Activated CD4-positive, alpha-beta T cell treated with anti-CD3 and anti-CD28 coated beads, Interleukin-2, amount 10 ng/mL, durations not matched to agents 7 days and 5 days (primary cell): ENCODE measurements at regions not wholly inside any gene's neighbourhood (a gene's known extent, or its start where the extent isn't known, plus 50 kb on each side); places are given as distances from the start of the nearest gene placed in this dataset.
"Not testable (repeated sequence)": the region's sequence is repeated elsewhere in the genome, so short reads cannot be mapped to it uniquely, and the experiment has no call there.

Experiments
- CTCF ChIA-PET: fragments of 350-600 bp; sonication (Branson Sonifier 250); formaldehyde crosslinking; loops from one replicate; lab custom pipeline; 2021; ENCODE audit warnings: antibody characterized with exemption; lab: Charles Lee
- POLR2A ChIA-PET: fragments of 350-600 bp; sonication (Branson Sonifier 250); formaldehyde crosslinking; loops from one replicate; lab custom pipeline; 2021; ENCODE audit warnings: antibody characterized with exemption; lab: Charles Lee
- DNase-seq: peaks from one replicate; pipeline ENCODE4 v3.0.0-alpha.2; 2020
- H3K27ac Mint-ChIP-seq: one replicate; pipeline ENCODE4 v1.8.0; 2021; ENCODE audit warnings: mild to moderate bottlenecking, moderate library complexity, mixed read lengths
- H3K27me3 Mint-ChIP-seq: one replicate; pipeline ENCODE4 v1.8.0; 2021; ENCODE audit warnings: mixed read lengths
- H3K36me3 Mint-ChIP-seq: one replicate; pipeline ENCODE4 v1.8.0; 2021; ENCODE audit warnings: low read depth, mixed read lengths
- H3K4me1 Mint-ChIP-seq: one replicate; pipeline ENCODE4 v1.8.0; 2021; ENCODE audit warnings: mixed read lengths
- H3K4me3 Mint-ChIP-seq: one replicate; pipeline ENCODE4 v1.8.0; 2021; ENCODE audit warnings: mild to moderate bottlenecking, moderate library complexity, mixed read lengths
- H3K9me3 Mint-ChIP-seq: one replicate; pipeline ENCODE4 v1.8.0; 2021; ENCODE audit warnings: mixed read lengths

GRCh38 chr13:44783994-44784707 is 205.1 kb downstream of the NUFIP1 start:
- DNase-seq: no peak
- no peaks in the 10 kb centered on the region for H3K9me3 Mint-ChIP-seq
- CTCF ChIA-PET: interaction anchor here (0.5 kb wide), 2 partner anchors 13 to 202 kb away, joined by 3 to 4 read pairs; no protein-coding TSS in a partner anchor

GRCh38 chr13:44780591-44781280 is 204.6 kb upstream of the TSC22D1 start:
- POLR2A ChIA-PET: no interaction called here
- no peak for DNase-seq
- Mint-ChIP-seq H3K9me3 (no peaks in the 10 kb centered on the region), H3K36me3 (no peaks in the 10 kb centered on the region), H3K4me3 (no peak overlapping the region), H3K27ac (no peak overlapping the region), H3K4me1 (no peaks in the 10 kb centered on the region), H3K27me3 (no peaks in the 10 kb centered on the region)
- CTCF ChIA-PET: no interaction called here

More at GRCh38 chr13:44783994-44784707, 205.1 kb downstream of the NUFIP1 start:
- POLR2A ChIA-PET: no interaction called here
- Mint-ChIP-seq H3K27me3 (peaks cover 2% of the 10 kb centered on the region), H3K27ac (no peak overlapping the region), H3K4me3 (no peak overlapping the region), H3K36me3 (no peaks in the 10 kb centered on the region), H3K4me1 (no peaks in the 10 kb centered on the region)

- no peak for DNase-seq
- ChIA-PET CTCF (no interaction called here), POLR2A (no interaction called here)
- Mint-ChIP-seq H3K4me1 (no peaks in the 10 kb centered on the region), H3K4me3 (no peak overlapping the region), H3K36me3 (no peaks in the 10 kb centered on the region), H3K27ac (no peak overlapping the region), H3K27me3 (peaks cover 2% of the 10 kb centered on the region), H3K9me3 (no peaks in the 10 kb centered on the region)
These were observed 202.8 kb upstream of the TSC22D1 start for GRCh38 chr13:44778761-44779484.

- H3K27ac Mint-ChIP-seq, POLR2A ChIA-PET, H3K4me1 Mint-ChIP-seq, H3K36me3 Mint-ChIP-seq, CTCF ChIA-PET, H3K27me3 Mint-ChIP-seq, H3K9me3 Mint-ChIP-seq, DNase-seq, H3K4me3 Mint-ChIP-seq: not testable (repeated sequence)
These were observed 199.2 kb upstream of the TSC22D1 start for GRCh38 chr13:44775290-44775689.

- ChIA-PET POLR2A (no interaction called here), CTCF (interaction anchor here (0.6 to 2.1 kb wide), 2 partner anchors 10 to 14 kb away, joined by 4 read pairs; no protein-coding TSS in a partner anchor)
- Mint-ChIP-seq H3K36me3 (peaks cover 2% of the 10 kb centered on the region), H3K9me3 (no peaks in the 10 kb centered on the region), H3K4me1 (peaks cover 25% of the 10 kb centered on the region), H3K4me3 (no peak overlapping the region), H3K27me3 (peaks cover 4% of the 10 kb centered on the region), H3K27ac (no peak overlapping the region)
- DNase-seq: no peak
These were observed 194.8 kb upstream of the TSC22D1 start for GRCh38 chr13:44770951-44771350.

GRCh38 chr13:44769686-44770085 is 193.6 kb upstream of the TSC22D1 start:
- Mint-ChIP-seq H3K9me3 (no peaks in the 10 kb centered on the region), H3K4me3 (no peak overlapping the region), H3K4me1 (peaks cover 25% of the 10 kb centered on the region), H3K27me3 (peaks cover 2% of the 10 kb centered on the region), H3K27ac (no peak overlapping the region), H3K36me3 (peaks cover 2% of the 10 kb centered on the region)
- POLR2A ChIA-PET: no interaction called here
- no peak for DNase-seq
- CTCF ChIA-PET: no interaction called here

- Mint-ChIP-seq H3K9me3 (no peaks in the 10 kb centered on the region), H3K27ac (peak overlapping the region; percentile 11), H3K4me3 (no peak overlapping the region), H3K4me1 (peaks cover 25% of the 10 kb centered on the region), H3K27me3 (peaks cover 2% of the 10 kb centered on the region), H3K36me3 (peaks cover 2% of the 10 kb centered on the region)
- no peak for DNase-seq
- ChIA-PET CTCF (no interaction called here), POLR2A (no interaction called here)
These were observed 192.8 kb upstream of the TSC22D1 start for GRCh38 chr13:44768775-44769581.

GRCh38 chr13:44768239-44768638 is 192.1 kb upstream of the TSC22D1 start:
- ChIA-PET CTCF (no interaction called here), POLR2A (no interaction called here)
- Mint-ChIP-seq H3K27me3 (peaks cover under 1% of the 10 kb centered on the region), H3K4me3 (no peak overlapping the region), H3K36me3 (peaks cover 2% of the 10 kb centered on the region), H3K27ac (peak overlapping the region; percentile 1), H3K4me1 (peaks cover 25% of the 10 kb centered on the region), H3K9me3 (no peaks in the 10 kb centered on the region)
- DNase-seq: peak; percentile 49

GRCh38 chr13:44765001-44765471 is 188.9 kb upstream of the TSC22D1 start:
- H3K9me3 Mint-ChIP-seq: peaks cover 3% of the 10 kb centered on the region
- no peaks in the 10 kb centered on the region for H3K27me3 Mint-ChIP-seq
- H3K4me3 Mint-ChIP-seq: no peak overlapping the region
- DNase-seq: no peak
- ChIA-PET CTCF (no interaction called here), POLR2A (no interaction called here)
- H3K36me3 Mint-ChIP-seq: peaks cover 2% of the 10 kb centered on the region
- no peak overlapping the region for H3K27ac Mint-ChIP-seq
- H3K4me1 Mint-ChIP-seq: peaks cover 24% of the 10 kb centered on the region

GRCh38 chr13:44764302-44764692 is 188.2 kb upstream of the TSC22D1 start:
- DNase-seq: no peak
- ChIA-PET CTCF (interaction anchor here (1.5 kb wide), 1 partner anchor 10 kb away, joined by 4 read pairs; no protein-coding TSS in a partner anchor), POLR2A (no interaction called here)
- Mint-ChIP-seq H3K27ac (no peak overlapping the region), H3K27me3 (no peaks in the 10 kb centered on the region), H3K9me3 (peaks cover 3% of the 10 kb centered on the region), H3K4me1 (peaks cover 18% of the 10 kb centered on the region), H3K4me3 (no peak overlapping the region), H3K36me3 (peaks cover 2% of the 10 kb centered on the region)

GRCh38 chr13:44763615-44764301 is 187.6 kb upstream of the TSC22D1 start:
- no peak overlapping the region for H3K4me3 Mint-ChIP-seq
- DNase-seq: no peak
- peaks cover 2% of the 10 kb centered on the region for H3K36me3 Mint-ChIP-seq
- H3K27ac Mint-ChIP-seq: no peak overlapping the region
- CTCF ChIA-PET: interaction anchor here (1.5 kb wide), 1 partner anchor 10 kb away, joined by 4 read pairs; no protein-coding TSS in a partner anchor
- H3K9me3 Mint-ChIP-seq: peaks cover 3% of the 10 kb centered on the region
- H3K27me3 Mint-ChIP-seq: no peaks in the 10 kb centered on the region
- peaks cover 14% of the 10 kb centered on the region for H3K4me1 Mint-ChIP-seq
- POLR2A ChIA-PET: no interaction called here

GRCh38 chr13:44762911-44763310 is 186.8 kb upstream of the TSC22D1 start:
- ChIA-PET POLR2A (no interaction called here), CTCF (interaction anchor here (1.5 kb wide), 1 partner anchor 9 kb away, joined by 4 read pairs; no protein-coding TSS in a partner anchor)
- Mint-ChIP-seq H3K36me3 (no peaks in the 10 kb centered on the region), H3K4me1 (peaks cover 6% of the 10 kb centered on the region), H3K9me3 (peaks cover 3% of the 10 kb centered on the region), H3K27ac (no peak overlapping the region), H3K4me3 (no peak overlapping the region), H3K27me3 (no peaks in the 10 kb centered on the region)
- no peak for DNase-seq
